Cardiac fibroblast (primary cell): ENCODE measurements at regions not wholly inside any gene's neighbourhood (a gene's known extent, or its start where the extent isn't known, plus 50 kb on each side); places are given as distances from the start of the nearest gene placed in this dataset.

Experiments used
- DNase-seq, 2 donors: peaks; one replicate each; pipeline versions ENCODE4 v3.0.0 to v3.0.0-alpha.2; 2010; ENCODE audit warnings: low read depth in 2 of 2
- H3K4me3 ChIP-seq, 2 donors: replicated peaks in 1 of 2; 1 replicate in 1 of 2; 2 replicates in 1 of 2; pipeline ENCODE4 v1.5.1; 2011; ENCODE audit warnings: low read depth in 2 of 2, low read length in 2 of 2, mild to moderate bottlenecking in 2 of 2, moderate library complexity in 1 of 2
- CTCF ChIP-seq: IDR thresholded peaks from one replicate; pipeline ENCODE4 v1.5.1; 2011; ENCODE audit warnings: low read depth, mild to moderate bottlenecking, low read length, inconsistent platforms

GRCh38 chr20:58078741-58079522 lies 149.5 kb downstream of the ANKRD60 start:
- H3K4me3 ChIP-seq, result no peak overlapping the region
- peak; percentile 13 to 69 for DNase-seq
- TF ChIP-seq CTCF, result no peak

GRCh38 chr20:58077282-58077681 lies 151.2 kb downstream of the ANKRD60 start:
- no peak overlapping the region for H3K4me3 ChIP-seq
- no peak for TF ChIP-seq CTCF
- no peak for DNase-seq

- no peak overlapping the region for H3K4me3 ChIP-seq
- DNase-seq, result no peak
- TF ChIP-seq CTCF, result no peak
Observed at GRCh38 chr20:58076405-58076804, 152.0 kb downstream of the ANKRD60 start.

- TF ChIP-seq CTCF, result no peak
- no peak overlapping the region for H3K4me3 ChIP-seq
- no peak for DNase-seq
Observed at GRCh38 chr20:58075586-58076345, 152.7 kb downstream of the ANKRD60 start.

GRCh38 chr20:58073945-58074856 lies 154.3 kb downstream of the ANKRD60 start:
- TF ChIP-seq CTCF, result no peak
- no peak overlapping the region for H3K4me3 ChIP-seq
- peak; percentile 20 to 39 for DNase-seq
